Left lobe of liver (tissue), 2 donors: ENCODE measurements at regions not wholly inside any gene's neighbourhood (a gene's known extent, or its start where the extent isn't known, plus 50 kb on each side); places are given as distances from the start of the nearest gene placed in this dataset.
"Not testable (repeated sequence)": the region's sequence is repeated elsewhere in the genome, so short reads cannot be mapped to it uniquely, and the experiment has no call there.

Experiments
- ATAC-seq: fragments of 200-7000 bp; cut with Tn5 transposase; one replicate; pipeline ENCODE4 v1.9.1; 2020; ENCODE audit warnings: mild to moderate bottlenecking, moderate library complexity
- DNase-seq: peaks from one replicate; pipeline ENCODE4 v3.0.0-alpha.2; 2020; ENCODE audit warnings: low spot score
- donor health status: DM: no; HTN: no; CAD: no; lungs with moderate emphysema.
- donor health status: DM: no; HTN: yes; CAD: no.

- ATAC-seq (no peak), DNase-seq (no peak)
Observed at GRCh38 chr17:71102777-71103176, 933.4 kb downstream of the KCNJ2 start.

- no peak for ATAC-seq
- DNase-seq, result no peak
Observed at GRCh38 chr17:71104225-71104624, 934.9 kb downstream of the KCNJ2 start.

GRCh38 chr17:71106056-71106455 lies 936.7 kb downstream of the KCNJ2 start:
- ATAC-seq, DNase-seq: not testable (repeated sequence)

GRCh38 chr17:71107136-71107535 lies 937.8 kb downstream of the KCNJ2 start:
- ATAC-seq (no peak), DNase-seq (no peak)

GRCh38 chr17:71109697-71110096 lies 940.4 kb downstream of the KCNJ2 start:
- DNase-seq (no peak), ATAC-seq (no peak)

- DNase-seq (no peak), ATAC-seq (no peak)
Observed at GRCh38 chr17:71110326-71110725, 941.0 kb downstream of the KCNJ2 start.

- ATAC-seq (peak; percentile 91), DNase-seq (peak; percentile 47)
Observed at GRCh38 chr17:71111460-71111859, 942.1 kb downstream of the KCNJ2 start.

GRCh38 chr17:71111934-71112333 lies 942.6 kb downstream of the KCNJ2 start:
- ATAC-seq (no peak), DNase-seq (no peak)

GRCh38 chr17:71113347-71113746 lies 944.0 kb downstream of the KCNJ2 start:
- no peak for DNase-seq
- ATAC-seq, result no peak

GRCh38 chr17:71114911-71115668 lies 945.8 kb downstream of the KCNJ2 start:
- DNase-seq (no peak), ATAC-seq (peak; percentile 48)

- ATAC-seq (no peak), DNase-seq (no peak)
Observed at GRCh38 chr17:71115669-71115972, 946.3 kb downstream of the KCNJ2 start.

- ATAC-seq (no peak), DNase-seq (no peak)
Observed at GRCh38 chr17:71117466-71117865, 948.1 kb downstream of the KCNJ2 start.

GRCh38 chr17:71118039-71118438 lies 948.7 kb downstream of the KCNJ2 start:
- ATAC-seq, result peak; percentile 87
- DNase-seq, result no peak

GRCh38 chr17:71127416-71127815 lies 958.1 kb downstream of the KCNJ2 start:
- ATAC-seq (no peak), DNase-seq (no peak)

- ATAC-seq, result no peak
Observed at GRCh38 chr17:71142333-71142732, 973.0 kb downstream of the KCNJ2 start.

GRCh38 chr17:71145486-71145885 lies 975.3 kb upstream of the SOX9 start:
- no peak for DNase-seq

More at GRCh38 chr17:71142333-71142732, 973.0 kb downstream of the KCNJ2 start:
- no peak for DNase-seq

GRCh38 chr17:71147906-71148305 lies 972.9 kb upstream of the SOX9 start:
- DNase-seq, result no peak
- ATAC-seq, result no peak

More at GRCh38 chr17:71145486-71145885, 975.3 kb upstream of the SOX9 start:
- ATAC-seq, result no peak

GRCh38 chr17:71149607-71150006 lies 971.2 kb upstream of the SOX9 start:
- ATAC-seq (peak; percentile 99), DNase-seq (peak; percentile 49)

- no peak for DNase-seq
- no peak for ATAC-seq
Observed at GRCh38 chr17:71157297-71157696, 963.5 kb upstream of the SOX9 start.

GRCh38 chr17:71158437-71158836 lies 962.4 kb upstream of the SOX9 start:
- no peak for ATAC-seq
- DNase-seq, result no peak

GRCh38 chr17:71163121-71163812 lies 957.6 kb upstream of the SOX9 start:
- DNase-seq (peak; percentile 69), ATAC-seq (peak; percentile 90)

GRCh38 chr17:71163813-71164122 lies 957.1 kb upstream of the SOX9 start:
- DNase-seq, result no peak
- ATAC-seq, result no peak

- ATAC-seq (no peak), DNase-seq (no peak)
Observed at GRCh38 chr17:71164561-71164960, 956.3 kb upstream of the SOX9 start.
